Glutamatergic neuron (in vitro differentiated cells): ENCODE measurements at regions not wholly inside any gene's neighbourhood (a gene's known extent, or its start where the extent isn't known, plus 50 kb on each side); places are given as distances from the start of the nearest gene placed in this dataset.

Experiments used
- DNase-seq: peaks from one replicate; pipeline ENCODE4 v3.0.0; 2022
- H3K27ac Mint-ChIP-seq: one replicate; pipeline ENCODE4 v1.8.0; 2020; ENCODE audit warnings: mild to moderate bottlenecking, mixed read lengths, inconsistent platforms; ENCODE audit not compliant: unreplicated experiment
- H3K27me3 Mint-ChIP-seq: one replicate; pipeline ENCODE4 v1.8.0; 2020; ENCODE audit warnings: mild to moderate bottlenecking, moderate library complexity, mixed read lengths, inconsistent platforms; ENCODE audit not compliant: unreplicated experiment
- H3K36me3 Mint-ChIP-seq: one replicate; pipeline ENCODE4 v1.8.0; 2020; ENCODE audit warnings: mild to moderate bottlenecking, mixed read lengths, inconsistent platforms; ENCODE audit not compliant: unreplicated experiment
- H3K4me1 Mint-ChIP-seq: one replicate; pipeline ENCODE4 v1.8.0; 2020; ENCODE audit warnings: mild to moderate bottlenecking, low read depth, mixed read lengths, inconsistent platforms; ENCODE audit not compliant: unreplicated experiment
- H3K4me3 Mint-ChIP-seq: one replicate; pipeline ENCODE4 v1.8.0; 2020; ENCODE audit warnings: mild to moderate bottlenecking, mixed read lengths, inconsistent platforms; ENCODE audit not compliant: unreplicated experiment
- H3K9me3 Mint-ChIP-seq: one replicate; pipeline ENCODE4 v1.8.0; 2020; ENCODE audit warnings: mild to moderate bottlenecking, moderate library complexity, mixed read lengths, inconsistent platforms; ENCODE audit not compliant: unreplicated experiment
- TF ChIP-seq, protein P1 (sequence below): fragments of 200-600 bp; sonication (generic); IDR thresholded peaks from one replicate; pipeline ENCODE4 v1.5.0; 2021; ENCODE audit not compliant: partially characterized antibody, unreplicated experiment

GRCh38 chr15:39413558-39413957, 167.3 kb upstream of the THBS1 start:
- peaks cover 2% of the 10 kb centered on the region for H3K27me3 Mint-ChIP-seq
- H3K27ac Mint-ChIP-seq: no peak overlapping the region
- no peak overlapping the region for H3K4me3 Mint-ChIP-seq
- TF ChIP-seq, protein P1, sequence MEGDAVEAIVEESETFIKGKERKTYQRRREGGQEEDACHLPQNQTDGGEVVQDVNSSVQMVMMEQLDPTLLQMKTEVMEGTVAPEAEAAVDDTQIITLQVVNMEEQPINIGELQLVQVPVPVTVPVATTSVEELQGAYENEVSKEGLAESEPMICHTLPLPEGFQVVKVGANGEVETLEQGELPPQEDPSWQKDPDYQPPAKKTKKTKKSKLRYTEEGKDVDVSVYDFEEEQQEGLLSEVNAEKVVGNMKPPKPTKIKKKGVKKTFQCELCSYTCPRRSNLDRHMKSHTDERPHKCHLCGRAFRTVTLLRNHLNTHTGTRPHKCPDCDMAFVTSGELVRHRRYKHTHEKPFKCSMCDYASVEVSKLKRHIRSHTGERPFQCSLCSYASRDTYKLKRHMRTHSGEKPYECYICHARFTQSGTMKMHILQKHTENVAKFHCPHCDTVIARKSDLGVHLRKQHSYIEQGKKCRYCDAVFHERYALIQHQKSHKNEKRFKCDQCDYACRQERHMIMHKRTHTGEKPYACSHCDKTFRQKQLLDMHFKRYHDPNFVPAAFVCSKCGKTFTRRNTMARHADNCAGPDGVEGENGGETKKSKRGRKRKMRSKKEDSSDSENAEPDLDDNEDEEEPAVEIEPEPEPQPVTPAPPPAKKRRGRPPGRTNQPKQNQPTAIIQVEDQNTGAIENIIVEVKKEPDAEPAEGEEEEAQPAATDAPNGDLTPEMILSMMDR: no peak
- no peak for DNase-seq
- H3K36me3 Mint-ChIP-seq: peaks cover 4% of the 10 kb centered on the region
- no peaks in the 10 kb centered on the region for H3K4me1 Mint-ChIP-seq
- H3K9me3 Mint-ChIP-seq: no peaks in the 10 kb centered on the region

- no peak overlapping the region for H3K27ac Mint-ChIP-seq
- TF ChIP-seq, protein P1: no peak
- H3K9me3 Mint-ChIP-seq: no peaks in the 10 kb centered on the region
- H3K36me3 Mint-ChIP-seq: peaks cover 4% of the 10 kb centered on the region
- no peak overlapping the region for H3K4me3 Mint-ChIP-seq
- peaks cover 2% of the 10 kb centered on the region for H3K27me3 Mint-ChIP-seq
- DNase-seq: no peak
- no peaks in the 10 kb centered on the region for H3K4me1 Mint-ChIP-seq
Measured at GRCh38 chr15:39414201-39414600, 166.7 kb upstream of the THBS1 start.

GRCh38 chr15:39415634-39416033, 165.2 kb upstream of the THBS1 start:
- H3K4me3 Mint-ChIP-seq: no peak overlapping the region
- TF ChIP-seq, protein P1: no peak
- no peak overlapping the region for H3K27ac Mint-ChIP-seq
- peaks cover 2% of the 10 kb centered on the region for H3K9me3 Mint-ChIP-seq
- no peak for DNase-seq
- no peaks in the 10 kb centered on the region for H3K4me1 Mint-ChIP-seq
- H3K27me3 Mint-ChIP-seq: peaks cover 2% of the 10 kb centered on the region
- H3K36me3 Mint-ChIP-seq: peaks cover 4% of the 10 kb centered on the region

GRCh38 chr15:39416258-39416657, 164.6 kb upstream of the THBS1 start:
- TF ChIP-seq, protein P1: no peak
- H3K36me3 Mint-ChIP-seq: peaks cover 4% of the 10 kb centered on the region
- DNase-seq: no peak

GRCh38 chr15:39417366-39418134, 163.3 kb upstream of the THBS1 start:
- no peak overlapping the region for H3K4me3 Mint-ChIP-seq
- H3K9me3 Mint-ChIP-seq: peaks cover 2% of the 10 kb centered on the region
- H3K36me3 Mint-ChIP-seq: peaks cover 4% of the 10 kb centered on the region
- peaks cover 2% of the 10 kb centered on the region for H3K27me3 Mint-ChIP-seq
- TF ChIP-seq, protein P1: no peak
- H3K27ac Mint-ChIP-seq: no peak overlapping the region
- H3K4me1 Mint-ChIP-seq: no peaks in the 10 kb centered on the region
- DNase-seq: no peak

More at GRCh38 chr15:39416258-39416657, 164.6 kb upstream of the THBS1 start:
- H3K9me3 Mint-ChIP-seq: peaks cover 2% of the 10 kb centered on the region
- peaks cover 2% of the 10 kb centered on the region for H3K27me3 Mint-ChIP-seq
- H3K27ac Mint-ChIP-seq: no peak overlapping the region
- H3K4me1 Mint-ChIP-seq: no peaks in the 10 kb centered on the region
- H3K4me3 Mint-ChIP-seq: no peak overlapping the region
